Posterior cingulate gyrus (tissue), 11 donors: ENCODE measurements at regions not wholly inside any gene's neighbourhood (a gene's known extent, or its start where the extent isn't known, plus 50 kb on each side); places are given as distances from the start of the nearest gene placed in this dataset.

Source experiments
- DNase-seq, 10 donors: peaks; one replicate each; pipeline versions ENCODE4 v3.0.0 to v3.0.0-alpha.2; 2020 to 2021; ENCODE audit warnings: mixed read lengths in 3 of 10
- intact Hi-C: fragments of 100-400 bp; cut with DNase I; formaldehyde crosslinking; loops from one replicate; pipeline ENCODE4 v1.15.1; 2023

DNA sequence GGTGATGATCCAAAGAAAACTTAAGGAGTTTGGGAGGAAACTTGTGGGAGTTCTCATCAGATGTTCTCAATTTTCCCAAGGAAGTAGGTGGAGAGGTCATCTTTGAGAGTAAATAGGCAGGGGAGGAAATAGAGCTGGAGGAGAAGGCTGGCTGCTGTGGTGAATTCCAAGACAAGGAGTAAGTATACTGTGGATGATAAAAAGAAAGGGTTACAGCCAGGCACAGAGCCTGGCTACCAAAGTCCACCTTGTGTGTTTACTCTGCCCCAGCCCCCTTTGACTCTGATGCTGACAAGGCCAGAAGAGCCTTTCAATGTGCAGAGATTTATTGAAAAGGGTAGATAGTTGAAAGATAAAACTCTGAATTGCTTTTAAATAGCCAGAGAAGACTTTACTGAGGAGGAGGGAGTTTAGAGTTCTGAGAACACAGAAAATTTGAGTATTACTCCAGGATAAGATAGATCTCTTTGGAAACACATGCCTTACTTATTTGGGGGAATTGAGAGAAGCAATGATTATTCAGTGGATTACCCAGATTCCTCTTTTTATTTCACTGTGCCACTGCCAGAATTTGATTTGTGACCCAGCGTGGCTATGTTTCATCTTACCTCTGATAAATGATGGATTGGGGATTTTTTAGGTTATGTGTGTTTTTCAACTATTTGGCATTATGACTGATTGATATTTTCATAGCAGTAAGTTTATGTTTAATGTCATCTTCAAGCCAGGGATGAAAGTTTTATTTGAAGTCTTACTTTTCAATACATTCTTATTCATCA lies 182.6 kb upstream of the JAG1 start:
- no peak for DNase-seq
- intact Hi-C loops, result no loop called here

DNA sequence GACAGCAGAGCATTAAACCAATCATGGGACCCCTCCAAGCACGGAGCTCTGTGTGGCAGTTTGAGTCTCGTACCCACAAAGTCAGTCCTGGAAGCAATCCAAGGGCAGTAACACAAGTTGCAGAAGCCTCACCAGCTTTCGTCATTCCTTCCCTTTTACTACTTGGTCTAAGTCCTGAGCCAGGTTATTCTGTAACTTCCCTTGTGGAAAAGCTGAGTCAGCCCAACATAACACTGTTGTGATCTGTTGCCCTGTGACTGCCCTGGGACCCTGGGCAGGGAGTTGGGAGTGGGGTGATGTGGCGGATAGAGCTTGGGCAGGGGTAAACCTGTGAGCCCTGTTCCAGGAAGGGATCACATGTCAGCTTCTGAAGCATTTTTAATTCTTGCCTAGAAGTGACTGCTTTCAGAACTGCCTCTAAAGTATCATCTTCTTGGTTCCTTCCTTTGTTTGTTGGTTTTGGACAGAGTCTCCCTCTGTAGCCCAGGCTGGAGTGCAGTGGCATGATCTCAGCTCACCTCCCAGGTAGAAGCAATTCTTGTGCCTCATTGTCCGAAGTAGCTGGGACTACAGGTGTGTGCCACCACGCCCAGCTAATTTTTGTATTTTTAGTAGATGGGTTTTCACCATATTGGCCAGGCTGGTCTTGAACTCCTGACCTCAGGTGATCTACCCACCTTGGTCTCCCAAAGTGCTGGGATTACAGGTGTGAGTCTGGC lies 183.7 kb upstream of the JAG1 start:
- DNase-seq, result peak in 1 of 10 donors; percentile 5
- intact Hi-C loops, result no loop called here

DNA sequence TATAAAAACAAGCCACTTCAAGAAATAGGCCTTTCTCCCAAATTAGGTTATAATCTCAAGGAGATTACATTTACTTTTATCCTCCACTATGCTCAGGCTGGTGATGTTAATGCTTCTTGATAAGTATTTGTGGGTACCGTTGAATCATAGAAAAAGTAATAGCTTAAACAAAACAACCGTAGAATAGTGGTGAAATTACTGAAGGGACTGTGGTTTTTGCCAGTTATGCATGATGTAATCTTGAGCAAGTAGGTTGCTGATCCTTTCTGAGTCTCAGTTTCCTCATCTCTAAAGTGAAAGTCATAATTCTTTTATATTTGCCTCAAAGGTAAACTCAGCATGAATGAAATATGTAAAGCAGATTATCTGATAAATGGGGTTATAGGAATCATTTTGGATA lies 187.3 kb upstream of the JAG1 start:
- no peak for DNase-seq
- intact Hi-C loops, result no loop called here

- intact Hi-C loops, result no loop called here
- DNase-seq, result no peak
Observed at GRCh38 chr20:10861619-10862018, 187.8 kb upstream of the JAG1 start.

DNA sequence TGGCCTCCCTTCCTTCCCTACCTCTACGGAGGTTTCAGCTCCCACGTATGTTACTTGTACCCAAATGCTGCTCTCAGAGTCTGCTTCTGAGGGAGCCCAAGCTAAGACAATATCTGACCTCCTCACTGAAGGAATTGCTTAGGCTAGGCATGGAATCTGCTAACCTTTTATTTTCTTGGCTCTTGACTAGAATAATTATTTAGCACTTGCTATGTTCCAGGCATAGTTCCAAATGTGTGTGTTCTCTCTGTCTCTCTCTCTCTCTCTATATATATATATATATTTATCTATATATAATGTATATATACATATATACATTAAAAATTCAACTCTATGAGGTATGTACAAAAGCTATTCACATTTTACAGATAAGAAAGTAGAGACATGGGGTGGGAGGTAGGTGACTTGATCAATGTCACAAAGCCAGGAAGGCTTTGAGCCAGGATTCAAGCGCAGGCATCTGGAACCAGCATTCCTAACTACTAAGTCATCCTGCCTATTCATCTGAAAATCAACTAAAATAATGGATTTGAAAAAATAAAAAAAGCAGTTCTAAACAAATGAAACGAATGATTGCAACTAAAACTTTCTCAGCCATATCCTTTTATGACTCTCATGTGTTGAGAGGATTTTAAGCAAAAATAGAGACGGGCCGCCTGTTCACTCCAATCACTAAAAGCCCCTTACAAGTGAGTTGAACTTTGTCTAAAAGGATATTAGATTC lies 189.7 kb upstream of the JAG1 start:
- DNase-seq, result no peak
- intact Hi-C loops, result no loop called here

DNA sequence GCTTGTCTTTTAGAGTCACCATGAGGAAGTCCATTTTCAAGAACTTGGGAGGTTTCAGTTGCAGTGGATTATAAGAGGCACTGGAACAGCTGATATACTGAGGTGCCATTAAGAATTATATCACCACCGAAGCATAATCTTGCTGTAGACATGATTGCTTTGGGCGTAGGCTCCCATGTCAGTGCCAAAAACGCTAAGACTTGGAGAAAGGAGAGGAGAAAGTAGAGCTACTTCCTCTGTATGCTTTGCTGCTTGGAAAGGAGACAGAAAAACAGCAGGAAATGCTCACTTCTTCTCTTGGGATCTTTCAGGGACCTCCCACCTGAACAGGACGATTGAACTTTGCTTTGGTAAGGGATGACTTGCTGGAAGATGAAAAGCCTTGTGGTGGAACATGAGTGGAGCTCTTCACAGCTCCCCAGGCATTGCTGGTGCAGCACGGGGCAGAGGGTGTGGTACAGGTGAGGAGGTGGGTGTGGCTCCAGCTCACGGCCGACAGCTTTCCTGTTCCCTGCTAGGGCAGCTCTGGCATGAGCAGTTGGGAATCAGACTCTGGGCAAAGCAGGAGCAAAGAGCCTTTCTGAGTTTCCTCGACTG lies 190.4 kb upstream of the JAG1 start:
- peak in 1 of 10 donors; percentile 77 for DNase-seq
- intact Hi-C loops, result no loop called here

- no peak for DNase-seq
- intact Hi-C loops, result no loop called here
Observed at GRCh38 chr20:10868299-10868698, 194.5 kb upstream of the JAG1 start.

DNA sequence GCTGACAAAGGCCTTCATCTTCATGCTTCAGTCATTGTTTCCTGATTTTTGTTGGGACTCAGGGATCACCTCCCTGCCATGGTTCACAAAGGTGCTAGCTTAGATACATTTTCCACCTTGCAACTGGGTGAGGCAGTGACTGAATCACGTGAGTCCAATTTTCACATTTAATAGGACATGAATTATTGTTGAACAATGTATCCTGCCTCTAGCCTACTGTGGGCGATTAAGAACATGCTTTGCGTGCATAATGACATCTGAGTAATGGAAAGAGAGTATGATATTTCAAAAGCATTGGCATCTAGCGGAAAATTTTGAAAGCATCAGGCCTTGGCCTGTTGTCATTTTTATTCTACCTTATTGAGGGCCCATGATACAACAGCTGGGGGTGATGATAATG lies 199.2 kb upstream of the JAG1 start:
- intact Hi-C loops, result no loop called here
- no peak for DNase-seq

DNA sequence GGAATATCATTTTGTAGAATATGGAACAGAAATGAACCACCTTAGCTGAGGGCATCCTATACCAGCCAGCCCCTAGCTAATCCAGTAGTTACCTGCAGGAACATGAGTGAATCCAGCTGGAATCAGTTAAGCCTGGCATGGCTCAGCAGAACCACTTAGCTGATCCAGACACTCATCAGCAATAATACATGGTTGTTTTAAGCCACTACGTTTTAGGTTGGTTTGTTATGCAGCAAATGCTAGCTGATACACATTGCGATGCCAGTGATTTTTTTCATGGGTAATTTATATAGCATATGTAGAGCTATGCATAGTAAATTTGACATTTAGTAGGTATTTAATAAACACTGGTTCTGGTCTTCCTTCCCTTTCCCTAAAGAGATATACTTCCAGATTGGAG lies 201.9 kb upstream of the JAG1 start:
- intact Hi-C loops, result no loop called here

GRCh38 chr20:10876558-10876957 lies 202.8 kb upstream of the JAG1 start:
- intact Hi-C loops, result no loop called here
- DNase-seq, result no peak

More for the DNA sequence above, 201.9 kb upstream of the JAG1 start:
- DNase-seq, result no peak

- intact Hi-C loops, result no loop called here
- no peak for DNase-seq
Observed at GRCh38 chr20:10877342-10877741, 203.5 kb upstream of the JAG1 start.

DNA sequence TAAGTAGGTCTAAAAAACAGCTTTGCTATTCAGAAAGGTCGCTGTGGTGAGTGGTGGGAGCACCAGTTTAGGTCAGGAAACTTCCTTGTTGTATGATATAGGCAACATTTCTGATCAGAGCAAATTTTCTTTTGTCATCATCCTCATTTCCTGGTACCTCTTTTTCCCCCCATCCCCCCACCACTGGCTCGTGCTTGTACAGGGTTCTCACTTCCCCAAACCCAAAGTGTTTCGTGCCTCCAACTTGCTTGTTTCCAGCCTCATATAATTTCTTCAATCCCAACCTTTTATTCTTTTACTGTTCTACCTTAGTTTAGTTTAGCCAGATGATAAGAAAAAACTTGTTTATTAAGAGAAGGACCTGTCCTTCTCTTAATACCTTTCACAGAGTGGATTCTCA lies 209.4 kb upstream of the JAG1 start:
- intact Hi-C loops, result no loop called here
- no peak for DNase-seq

DNA sequence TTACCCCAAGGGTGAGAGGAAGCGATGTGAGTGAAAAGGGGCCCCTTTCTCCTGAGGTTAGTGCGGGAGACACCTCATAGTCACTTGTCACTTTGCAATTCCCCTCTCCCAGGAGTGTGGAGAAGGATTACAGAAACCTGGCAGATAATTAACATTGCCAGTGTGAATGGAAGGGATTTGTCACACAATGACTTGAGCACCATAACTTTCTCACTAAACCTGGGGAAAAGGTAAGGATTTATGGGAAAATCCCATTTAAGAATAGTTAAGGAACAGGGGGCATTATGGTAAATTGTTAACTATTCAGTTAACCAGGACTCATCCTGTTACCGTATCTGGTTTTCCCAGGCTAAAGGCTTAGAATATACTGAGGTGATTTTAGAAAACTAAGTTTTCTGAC lies 219.5 kb upstream of the JAG1 start:
- intact Hi-C loops, result no loop called here
- DNase-seq, result no peak

DNA sequence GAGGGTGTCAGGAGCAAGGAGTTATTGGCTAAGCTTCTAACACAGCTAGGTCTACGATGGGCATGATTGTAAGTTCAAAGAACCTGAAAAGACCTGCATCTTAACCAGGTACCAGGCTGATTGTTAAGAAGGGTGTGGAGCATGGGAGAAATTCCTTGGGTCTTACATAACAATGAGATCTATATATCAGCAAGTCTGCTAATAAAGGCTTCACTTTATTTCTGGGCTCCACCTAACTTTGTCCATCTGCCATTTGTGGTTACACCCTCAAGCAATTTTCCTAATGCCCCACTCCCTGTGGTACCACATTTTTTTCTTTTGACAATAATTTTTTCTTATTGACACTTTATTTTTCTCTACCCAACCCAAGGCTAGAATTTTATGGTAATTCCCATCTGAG lies 223.5 kb upstream of the JAG1 start:
- intact Hi-C loops, result no loop called here
- no peak for DNase-seq

- intact Hi-C loops, result no loop called here
- DNase-seq, result no peak
Observed at GRCh38 chr20:10898552-10898951, 224.8 kb upstream of the JAG1 start.

DNA sequence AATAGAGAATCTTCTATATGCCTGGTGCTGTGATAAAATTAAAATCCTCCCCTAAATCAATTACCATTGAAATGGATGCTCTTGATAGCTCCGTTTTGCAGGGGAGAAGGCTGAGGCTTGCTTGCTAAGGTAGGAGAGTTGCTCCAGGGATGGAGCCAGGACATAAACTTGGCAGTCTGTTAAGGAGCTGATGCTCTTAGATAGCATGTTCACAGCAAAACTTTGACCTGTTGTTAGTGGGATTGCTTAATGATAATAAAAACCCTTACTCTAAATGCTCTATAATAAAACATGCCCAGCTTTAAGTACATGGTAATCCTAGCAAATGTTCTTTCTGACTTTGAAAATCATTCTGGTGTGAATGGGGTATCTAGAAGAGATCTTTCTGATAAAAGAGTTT lies 228.4 kb upstream of the JAG1 start:
- intact Hi-C loops, result no loop called here
- no peak for DNase-seq

GRCh38 chr20:10902576-10903282 lies 228.9 kb upstream of the JAG1 start:
- DNase-seq, result no peak
- intact Hi-C loops, result no loop called here

DNA sequence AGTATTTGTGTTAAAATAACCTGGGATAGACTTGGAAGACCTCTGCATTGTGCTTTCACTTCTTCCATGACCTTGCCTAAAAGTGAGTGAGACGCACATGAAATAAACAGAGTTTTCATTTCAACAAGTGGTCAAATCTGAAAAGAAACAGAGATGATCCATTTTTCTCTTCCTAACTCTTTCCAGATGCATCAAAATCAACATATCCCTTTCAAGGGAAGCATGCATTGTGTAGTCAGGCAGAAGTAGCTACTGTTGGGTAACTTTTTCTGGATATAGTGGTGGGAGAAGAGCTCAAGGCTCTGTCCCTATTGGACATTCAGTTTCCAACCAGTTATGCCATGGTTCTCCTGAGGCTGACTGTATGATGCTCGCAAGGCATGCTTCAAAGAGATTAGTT lies 233.0 kb upstream of the JAG1 start:
- intact Hi-C loops, result no loop called here
- DNase-seq, result no peak

GRCh38 chr20:10909803-10910202 lies 236.0 kb upstream of the JAG1 start:
- intact Hi-C loops, result no loop called here
- no peak for DNase-seq

- DNase-seq, result no peak
- intact Hi-C loops, result no loop called here
Observed at GRCh38 chr20:10910535-10911178, 236.9 kb upstream of the JAG1 start.
